Lower leg skin (tissue), 4 donors: ENCODE measurements at regions not wholly inside any gene's neighbourhood (a gene's known extent, or its start where the extent isn't known, plus 50 kb on each side); places are given as distances from the start of the nearest gene placed in this dataset.

ENCODE experiments used
- DNase-seq, 2 donors: peaks; one replicate each; pipeline ENCODE4 v3.0.0-alpha.2; 2019; ENCODE audit warnings: low spot score in 2 of 2
- H3K4me3 ChIP-seq: fragments of 200-600 bp; sonication (generic); 2 replicates; pipeline ENCODE4 v1.5.1; 2017; ENCODE audit warnings: mild to moderate bottlenecking, low read depth; ENCODE audit not compliant: poor library complexity, severe bottlenecking
- POLR2A ChIP-seq, 2 donors: fragments of 450-650 bp; IDR thresholded peaks; one replicate each; pipeline ENCODE4 v1.6.1; 2016 to 2017; ENCODE audit warnings: antibody characterized with exemption in 2 of 2, mild to moderate bottlenecking in 1 of 2, moderate library complexity in 1 of 2
- WGBS, 2 donors: methylation state at CpG; one replicate each; pipeline ENCODE4 v1.1.5; 2018; 5-methylcytosine and 5-hydroxymethylcytosine counted together
- intact Hi-C: fragments of 100-400 bp; cut with DNase I; formaldehyde crosslinking; loops from one replicate; pipeline ENCODE4 v1.15.0; 2023; ENCODE audit warnings: low total_unique reads
- TF ChIP-seq, protein P1 (sequence below), 3 donors: fragments of 450-650 bp; IDR thresholded peaks; one replicate each; pipeline ENCODE4 v1.5.1; 2016; ENCODE audit warnings: antibody characterized with exemption in 3 of 3, mild to moderate bottlenecking in 3 of 3, moderate library complexity in 2 of 3

DNA sequence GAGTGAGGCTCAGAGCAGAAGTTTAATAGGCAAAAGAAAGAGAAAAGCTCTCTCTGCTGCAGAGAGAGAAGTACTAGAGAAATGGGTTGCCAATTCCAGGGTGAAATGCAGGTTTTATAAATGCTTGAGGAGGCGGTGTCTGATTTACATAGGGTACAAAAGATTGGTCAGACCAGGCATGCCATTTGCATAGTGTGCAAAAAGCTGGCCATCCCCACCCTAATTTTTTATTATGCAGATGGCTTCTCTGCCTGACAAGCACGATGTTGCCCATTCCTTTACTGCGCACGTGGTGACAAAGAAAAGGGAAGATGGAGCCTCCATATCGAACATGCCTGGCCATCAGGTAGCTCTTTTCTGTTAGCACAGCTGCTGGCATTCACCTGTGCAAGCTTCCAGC is 209.3 kb upstream of the PPFIA2 start:
- WGBS, 2 donors, result 64 to 72% methylated on average over 5 of the region's 5 CpGs
- no peak for DNase-seq
- H3K4me3 ChIP-seq, result no peak overlapping the region
- intact Hi-C loops, result no loop called here
- no peak for TF ChIP-seq POLR2A (IDR thresholded peaks at IDR 0.05)
- TF ChIP-seq, protein P1, sequence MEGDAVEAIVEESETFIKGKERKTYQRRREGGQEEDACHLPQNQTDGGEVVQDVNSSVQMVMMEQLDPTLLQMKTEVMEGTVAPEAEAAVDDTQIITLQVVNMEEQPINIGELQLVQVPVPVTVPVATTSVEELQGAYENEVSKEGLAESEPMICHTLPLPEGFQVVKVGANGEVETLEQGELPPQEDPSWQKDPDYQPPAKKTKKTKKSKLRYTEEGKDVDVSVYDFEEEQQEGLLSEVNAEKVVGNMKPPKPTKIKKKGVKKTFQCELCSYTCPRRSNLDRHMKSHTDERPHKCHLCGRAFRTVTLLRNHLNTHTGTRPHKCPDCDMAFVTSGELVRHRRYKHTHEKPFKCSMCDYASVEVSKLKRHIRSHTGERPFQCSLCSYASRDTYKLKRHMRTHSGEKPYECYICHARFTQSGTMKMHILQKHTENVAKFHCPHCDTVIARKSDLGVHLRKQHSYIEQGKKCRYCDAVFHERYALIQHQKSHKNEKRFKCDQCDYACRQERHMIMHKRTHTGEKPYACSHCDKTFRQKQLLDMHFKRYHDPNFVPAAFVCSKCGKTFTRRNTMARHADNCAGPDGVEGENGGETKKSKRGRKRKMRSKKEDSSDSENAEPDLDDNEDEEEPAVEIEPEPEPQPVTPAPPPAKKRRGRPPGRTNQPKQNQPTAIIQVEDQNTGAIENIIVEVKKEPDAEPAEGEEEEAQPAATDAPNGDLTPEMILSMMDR (IDR thresholded peaks at IDR 0.05), result no peak

DNA sequence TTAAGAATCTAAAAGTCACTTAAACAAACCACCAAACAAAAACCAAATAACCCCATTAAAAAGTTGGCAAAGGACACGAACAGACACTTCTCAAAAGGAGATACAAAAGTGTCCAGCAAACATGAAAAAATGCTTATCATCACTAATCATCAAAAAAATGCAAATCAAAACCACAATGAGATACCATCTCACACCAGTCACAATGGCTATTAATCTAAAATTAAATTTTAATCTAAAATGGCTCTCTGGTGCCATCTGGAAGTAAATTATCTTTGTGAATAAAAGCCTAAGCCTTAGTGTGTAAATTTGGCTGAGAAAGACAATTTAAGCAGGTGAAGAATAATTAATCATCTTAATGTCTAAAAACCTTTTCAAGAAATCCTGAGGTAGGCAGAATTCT is 204.5 kb upstream of the PPFIA2 start:
- DNase-seq, result no peak
- H3K4me3 ChIP-seq, result no peak overlapping the region
- intact Hi-C loops, result no loop called here
- TF ChIP-seq POLR2A (IDR thresholded peaks at IDR 0.05), result no peak
- TF ChIP-seq, protein P1 (IDR thresholded peaks at IDR 0.05), result no peak
- WGBS, 2 donors, result 55 to 69% methylated on average over 1 of the region's 1 CpG

DNA sequence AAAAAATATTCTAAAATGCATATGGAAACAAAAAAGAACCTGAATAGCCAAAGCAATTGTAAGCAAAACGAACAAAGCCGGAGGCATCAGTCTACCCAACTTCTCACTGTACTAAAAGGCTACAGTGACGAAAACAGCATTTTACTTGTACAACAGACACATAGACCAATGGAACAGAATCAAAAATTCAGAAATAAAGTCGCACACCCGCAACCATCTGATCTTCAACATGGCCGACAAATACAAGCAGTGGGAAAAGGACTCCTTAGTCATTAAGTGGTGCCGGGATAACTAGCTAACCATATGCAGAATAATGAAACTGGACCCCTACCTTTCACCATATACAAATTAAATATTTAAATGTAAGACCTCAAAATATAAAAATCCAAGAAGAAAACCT is 203.9 kb upstream of the PPFIA2 start:
- H3K4me3 ChIP-seq, result no peak overlapping the region
- 94% methylated on average over 7 of the region's 7 CpGs for WGBS, 2 donors
- no peak for TF ChIP-seq POLR2A (IDR thresholded peaks at IDR 0.05)
- TF ChIP-seq, protein P1 (IDR thresholded peaks at IDR 0.05), result no peak
- DNase-seq, result no peak
- intact Hi-C loops, result no loop called here

DNA sequence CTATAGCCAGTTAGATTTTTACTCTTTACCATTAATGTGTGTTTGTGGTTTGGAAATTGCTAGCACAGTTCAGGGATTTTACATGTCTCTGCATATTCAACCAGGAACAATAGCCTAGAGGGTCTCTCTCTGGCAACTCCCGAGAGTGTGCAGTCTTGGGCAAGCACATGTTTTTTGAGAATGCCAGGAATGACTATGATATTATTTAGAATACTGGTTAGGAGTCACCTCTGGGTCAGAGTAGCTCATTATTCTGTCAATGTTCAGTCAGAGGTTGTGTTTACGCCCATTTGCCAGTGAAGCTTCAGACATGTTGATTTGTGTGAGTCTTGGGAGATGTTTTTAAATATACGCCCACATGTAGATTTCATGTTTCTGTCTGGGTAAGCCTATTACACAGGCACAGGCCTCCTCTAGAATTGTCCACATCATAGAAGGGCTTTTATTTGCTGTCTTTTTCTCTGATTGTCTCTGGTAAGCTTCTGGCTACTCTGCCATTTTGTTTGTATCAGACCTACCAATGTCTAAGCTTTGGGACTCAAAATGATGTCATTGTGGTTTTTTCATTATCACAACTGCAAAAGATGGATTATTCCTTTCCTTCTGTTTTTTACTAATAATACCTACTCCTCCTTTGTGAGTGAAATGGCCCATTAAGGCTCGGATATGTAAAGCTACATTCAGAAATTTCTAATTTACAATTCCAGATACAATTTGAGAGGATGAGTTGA is 203.1 kb upstream of the PPFIA2 start:
- intact Hi-C loops, result no loop called here
- no peak for TF ChIP-seq POLR2A (IDR thresholded peaks at IDR 0.05)
- TF ChIP-seq, protein P1 (IDR thresholded peaks at IDR 0.05), result no peak
- H3K4me3 ChIP-seq, result no peak overlapping the region
- 73 to 79% methylated on average over 4 of the region's 4 CpGs for WGBS, 2 donors
- no peak for DNase-seq

DNA sequence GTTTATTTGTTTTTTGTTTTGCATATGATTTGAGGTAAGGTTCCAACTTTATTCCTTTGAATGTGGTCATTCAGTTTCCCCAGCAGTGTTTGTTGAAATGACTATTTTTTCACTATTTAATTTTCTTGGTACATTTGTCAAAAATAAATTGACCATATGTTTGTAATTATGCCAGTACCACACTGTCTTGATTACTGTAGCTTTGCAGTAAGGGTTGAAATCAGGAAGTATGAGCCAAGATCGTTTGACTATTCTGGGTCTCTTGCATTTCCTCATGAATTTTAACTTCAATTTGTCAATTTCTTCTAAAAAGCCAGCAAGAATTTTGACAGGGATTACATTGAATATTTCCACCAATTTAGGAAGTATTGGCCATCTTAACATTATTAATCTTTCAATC is 199.3 kb upstream of the PPFIA2 start:
- 26 to 39% methylated on average over 1 of the region's 1 CpG for WGBS, 2 donors
- intact Hi-C loops, result no loop called here
- no peak for DNase-seq
- no peak for TF ChIP-seq POLR2A (IDR thresholded peaks at IDR 0.05)
- TF ChIP-seq, protein P1 (IDR thresholded peaks at IDR 0.05), result no peak
- H3K4me3 ChIP-seq, result no peak overlapping the region

DNA sequence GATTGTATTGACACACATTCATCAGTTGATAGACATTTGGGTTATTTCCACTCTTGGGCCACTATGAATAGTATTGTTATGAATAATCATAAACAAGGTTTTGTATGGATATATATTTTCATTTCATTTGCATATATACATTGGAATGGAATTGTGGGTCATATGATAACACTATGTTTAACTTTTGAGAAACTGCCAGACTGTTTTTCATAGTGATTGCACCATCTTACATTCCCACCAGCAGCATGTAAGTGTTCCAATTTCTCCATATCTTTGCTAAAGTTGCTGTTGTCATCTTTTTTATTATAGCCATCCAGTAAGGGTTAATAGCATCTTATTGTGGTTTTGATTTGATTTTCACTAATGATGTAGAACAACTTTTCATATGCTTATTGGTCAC is 198.5 kb upstream of the PPFIA2 start:
- no peak for DNase-seq
- intact Hi-C loops, result no loop called here
- TF ChIP-seq, protein P1 (IDR thresholded peaks at IDR 0.05), result no peak
- TF ChIP-seq POLR2A (IDR thresholded peaks at IDR 0.05), result no peak
- H3K4me3 ChIP-seq, result no peak overlapping the region
